Kidney tubule cell (primary cell): ENCODE measurements at regions not wholly inside any gene's neighbourhood (a gene's known extent, or its start where the extent isn't known, plus 50 kb on each side); places are given as distances from the start of the nearest gene placed in this dataset.
"Not testable (repeated sequence)": the region's sequence is repeated elsewhere in the genome, so short reads cannot be mapped to it uniquely, and the experiment has no call there.

ENCODE experiments used
- DNase-seq: peaks from one replicate; pipeline ENCODE4 v3.0.0-alpha.2; 2018; ENCODE audit warnings: low spot score

- DNase-seq = no peak
Measured at GRCh38 chr16:46519063-46519462, 102.1 kb downstream of the SHCBP1 start.

- no peak for DNase-seq
Measured at GRCh38 chr16:46496701-46497100, 124.5 kb downstream of the SHCBP1 start.

GRCh38 chr16:46482895-46483294, 138.3 kb downstream of the SHCBP1 start:
- DNase-seq = no peak

- DNase-seq = no peak
Measured at GRCh38 chr16:46466239-46466638, 154.9 kb downstream of the SHCBP1 start.

GRCh38 chr16:46454801-46455200, 166.4 kb downstream of the SHCBP1 start:
- DNase-seq = not testable (repeated sequence)

GRCh38 chr16:46428108-46429061, 192.8 kb downstream of the SHCBP1 start:
- no peak for DNase-seq

- DNase-seq = no peak
Measured at GRCh38 chr16:46427340-46428107, 193.7 kb downstream of the SHCBP1 start.

GRCh38 chr16:46426336-46426735, 194.8 kb downstream of the SHCBP1 start:
- no peak for DNase-seq

- no peak for DNase-seq
Measured at GRCh38 chr16:46404028-46404427, 217.2 kb downstream of the SHCBP1 start.

GRCh38 chr16:46398559-46398958, 222.6 kb downstream of the SHCBP1 start:
- DNase-seq = not testable (repeated sequence)

GRCh38 chr16:46396883-46397270, 224.3 kb downstream of the SHCBP1 start:
- DNase-seq = not testable (repeated sequence)

GRCh38 chr16:46396131-46396882, 224.9 kb downstream of the SHCBP1 start:
- peak; percentile 42 for DNase-seq

- peak; percentile 50 for DNase-seq
Measured at GRCh38 chr16:46395391-46395921, 225.7 kb downstream of the SHCBP1 start.

GRCh38 chr16:46394963-46395362, 226.2 kb downstream of the SHCBP1 start:
- peak; percentile 75 for DNase-seq

- peak; percentile 81 for DNase-seq
Measured at GRCh38 chr16:46394149-46394548, 227.0 kb downstream of the SHCBP1 start.

- DNase-seq = peak; percentile 71
Measured at GRCh38 chr16:46392930-46393722, 228.1 kb downstream of the SHCBP1 start.

GRCh38 chr16:46390660-46391462, 230.3 kb downstream of the SHCBP1 start:
- DNase-seq = peak; percentile 51

GRCh38 chr16:46389561-46390041, 231.6 kb downstream of the SHCBP1 start:
- DNase-seq = peak; percentile 97

GRCh38 chr16:46388939-46389491, 232.2 kb downstream of the SHCBP1 start:
- not testable (repeated sequence) for DNase-seq

GRCh38 chr16:46388354-46388753, 232.8 kb downstream of the SHCBP1 start:
- peak; percentile 77 for DNase-seq
